ENCODE measurements at regions not wholly inside any gene's neighbourhood (a gene's known extent, or its start where the extent isn't known, plus 50 kb on each side); places are given as distances from the start of the nearest gene placed in this dataset.

GRCh38 chr5:152912924-152913323 lies 507.8 kb upstream of the NMUR2 start:
- TF ChIP-seq ZNF426 (tag by site-specific recombination; IDR thresholded peaks at IDR 0.05) (no peak), ZNF449 (tag by site-specific recombination; IDR thresholded peaks at IDR 0.05) (no peak), ZNF707 (tag by site-specific recombination; IDR thresholded peaks at IDR 0.05) (no peak), ZNF777 (tag by site-specific recombination; IDR thresholded peaks at IDR 0.05; ENCODE audit: borderline replicate concordance) (no peak), KLF16 (tag by site-specific recombination; IDR thresholded peaks at IDR 0.05) (no peak), KLF8 (tag by site-specific recombination; IDR thresholded peaks at IDR 0.05) (no peak), IKZF3 (tag by site-specific recombination; IDR thresholded peaks at IDR 0.05) (no peak), TCF7L2 (IDR thresholded peaks at IDR 0.05; ENCODE audit: borderline replicate concordance, low read depth, low read length) (no peak), ZNF24 (tag by site-specific recombination; IDR thresholded peaks at IDR 0.05) (no peak)
- Histone ChIP-seq H3K9me3 (ENCODE audit: control insufficient read depth, insufficient read depth, low read depth, low read length) (no peaks in the 10 kb centered on the region), H3K4me1 (ENCODE audit: control insufficient read depth, insufficient read depth, low read length) (no peaks in the 10 kb centered on the region), H3K4me3 (ENCODE audit: low read depth, low read length) (no peak overlapping the region), H3K27ac (ENCODE audit: extremely low read depth, low read depth, low read length) (no peak overlapping the region), H3K36me3 (ENCODE audit: control insufficient read depth in 2 of 2, insufficient read depth in 1 of 2, low read length in 2 of 2) (no peaks in the 10 kb centered on the region)
- ChIA-PET POLR2A (no interaction called here), CTCF (no interaction called here)

GRCh38 chr5:152932621-152933020 lies 527.5 kb upstream of the NMUR2 start:
- Histone ChIP-seq H3K27ac (ENCODE audit: extremely low read depth, low read depth, low read length) (no peak overlapping the region), H3K9me3 (ENCODE audit: control insufficient read depth, insufficient read depth, low read depth, low read length) (no peaks in the 10 kb centered on the region), H3K4me1 (ENCODE audit: control insufficient read depth, insufficient read depth, low read length) (no peaks in the 10 kb centered on the region), H3K4me3 (ENCODE audit: low read depth, low read length) (no peak overlapping the region), H3K36me3 (ENCODE audit: control insufficient read depth in 2 of 2, insufficient read depth in 1 of 2, low read length in 2 of 2) (no peaks in the 10 kb centered on the region)
- TF ChIP-seq ZNF266 (tag by site-specific recombination; IDR thresholded peaks at IDR 0.05; ENCODE audit: low read depth) (no peak), ZNF280C (tag by site-specific recombination; IDR thresholded peaks at IDR 0.05) (no peak), TRIM28 (IDR thresholded peaks at IDR 0.05; ENCODE audit: borderline replicate concordance, low read length) (no peak), ZNF513 (tag by site-specific recombination; IDR thresholded peaks at IDR 0.05) (no peak), PRDM10 (tag by site-specific recombination; IDR thresholded peaks at IDR 0.05) (no peak), ZNF362 (tag by site-specific recombination; IDR thresholded peaks at IDR 0.05) (no peak), ZNF169 (tag by site-specific recombination; IDR thresholded peaks at IDR 0.05) (no peak), ZNF223 (tag by site-specific recombination; IDR thresholded peaks at IDR 0.05) (no peak)
- ChIA-PET CTCF (interaction anchor here (0.8 kb wide), 1 partner anchor 400 kb away, joined by 3 read pairs; no protein-coding TSS in a partner anchor), POLR2A (no interaction called here)
